Skin epidermis (tissue), 12 donors: ENCODE measurements at regions not wholly inside any gene's neighbourhood (a gene's known extent, or its start where the extent isn't known, plus 50 kb on each side); places are given as distances from the start of the nearest gene placed in this dataset.

Experiments used
- H3K27ac ChIP-seq, 21 experiments: fragments of 200-600 bp; sonication (generic) in 11 of 21; one replicate each; pipeline ENCODE4 v1.5.0; 2020; ENCODE audit warnings: mild to moderate bottlenecking in 3 of 21, inconsistent platforms in 2 of 21, moderate library complexity in 2 of 21
- H3K4me3 ChIP-seq, 7 experiments: fragments of 200-600 bp; sonication (generic) in 2 of 7; one replicate each; pipeline ENCODE4 v1.5.0; 2020; ENCODE audit warnings: inconsistent platforms in 2 of 7, mild to moderate bottlenecking in 2 of 7, moderate library complexity in 1 of 7

DNA sequence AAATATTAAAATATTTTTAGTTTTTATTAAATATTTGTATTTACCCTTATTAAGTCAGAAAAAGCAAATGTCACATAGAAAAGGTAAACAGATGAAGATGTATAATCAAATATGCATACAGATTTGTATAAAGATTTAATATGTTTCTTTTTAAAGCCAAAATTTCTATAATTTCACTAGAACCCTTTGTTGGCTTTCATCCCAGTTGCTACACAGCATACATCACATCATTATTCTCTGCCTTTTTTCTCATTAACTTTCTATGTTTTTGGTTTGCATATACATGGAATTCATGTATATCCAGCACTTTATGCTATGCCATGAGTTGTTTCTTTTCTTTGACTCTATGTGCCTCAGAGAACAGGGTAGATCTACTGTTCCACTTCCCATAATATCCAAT lies 957.9 kb upstream of the ADGRL2 start:
- H3K27ac ChIP-seq, result no peak overlapping the region
- no peak overlapping the region for H3K4me3 ChIP-seq

DNA sequence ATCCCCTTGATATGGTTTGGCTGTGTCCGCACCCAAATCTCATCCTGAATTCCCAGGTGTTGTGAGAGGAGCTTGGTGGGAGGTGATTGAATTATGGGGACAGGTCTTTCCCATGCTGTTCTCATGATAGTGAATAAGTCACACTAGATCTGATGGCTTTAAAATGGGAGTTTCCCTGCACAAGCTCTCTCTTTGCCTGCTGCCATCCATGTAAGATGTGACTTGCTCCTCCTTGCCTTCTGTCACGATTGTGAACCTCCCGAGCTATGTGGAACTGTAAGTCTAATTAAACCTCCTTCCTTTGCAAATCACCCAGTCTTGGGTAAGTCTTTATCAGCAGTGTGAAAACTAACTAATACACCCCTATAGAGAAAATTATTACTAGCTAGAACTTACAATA lies 959.5 kb upstream of the ADGRL2 start:
- Histone ChIP-seq H3K4me3 (no peak overlapping the region), H3K27ac (no peak overlapping the region)

DNA sequence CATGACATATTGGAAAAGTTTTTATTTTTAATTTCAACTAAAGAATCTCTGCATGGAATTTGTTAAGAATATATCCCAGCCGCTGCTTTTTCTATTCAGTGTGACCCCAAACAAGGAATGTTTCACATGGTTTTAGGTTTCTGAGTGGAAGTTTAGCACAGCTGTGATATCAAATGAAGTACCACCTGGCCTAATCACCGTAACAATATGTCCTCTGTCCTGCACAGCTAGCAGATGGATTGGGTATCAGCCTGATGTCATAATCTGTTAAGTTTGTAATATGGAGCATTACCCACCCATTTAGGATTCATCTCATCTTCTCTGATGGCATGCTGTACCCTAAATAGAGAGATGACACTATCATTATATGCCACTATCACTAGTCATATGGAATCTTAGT lies 963.7 kb upstream of the ADGRL2 start:
- no peak overlapping the region for H3K4me3 ChIP-seq
- H3K27ac ChIP-seq, result no peak overlapping the region

DNA sequence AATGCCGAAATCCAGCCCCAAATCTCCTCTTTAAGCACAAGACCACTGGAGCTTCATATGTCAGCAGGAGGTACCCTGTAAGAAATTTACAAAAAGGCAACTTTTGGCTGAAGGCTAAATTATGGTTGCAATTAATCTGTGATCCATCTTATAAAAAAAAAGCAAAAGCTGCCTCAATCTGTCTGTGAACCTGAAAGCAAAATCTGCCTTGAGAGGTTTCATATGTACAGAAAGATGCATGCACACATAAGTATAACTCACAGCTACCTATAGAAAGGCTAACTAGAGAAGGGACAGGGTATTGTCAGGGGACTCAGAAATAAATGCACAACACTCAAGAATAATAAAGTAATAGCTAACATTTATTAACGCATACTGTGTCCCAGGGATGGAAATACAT lies 964.2 kb upstream of the ADGRL2 start:
- Histone ChIP-seq H3K4me3 (no peak overlapping the region), H3K27ac (no peak overlapping the region)

DNA sequence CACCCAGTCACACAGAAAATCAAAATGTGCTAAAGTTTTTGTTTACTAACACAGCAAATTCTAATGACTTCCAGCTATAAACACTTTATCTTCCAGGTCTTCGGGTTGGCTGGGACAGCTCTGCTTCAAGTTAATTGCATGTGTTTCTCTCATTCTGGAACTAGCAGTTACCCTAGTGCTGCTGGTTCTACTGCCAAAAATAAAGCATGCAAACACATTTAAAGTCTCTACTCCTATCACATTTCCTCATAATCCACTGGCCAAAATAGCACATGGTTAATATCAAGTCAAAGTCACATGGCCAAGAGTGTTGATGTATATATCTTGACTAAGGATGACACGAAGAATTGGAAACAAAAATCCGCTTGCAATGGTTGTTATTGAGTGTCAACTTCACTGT lies 973.1 kb upstream of the ADGRL2 start:
- Histone ChIP-seq H3K27ac (no peak overlapping the region), H3K4me3 (no peak overlapping the region)

DNA sequence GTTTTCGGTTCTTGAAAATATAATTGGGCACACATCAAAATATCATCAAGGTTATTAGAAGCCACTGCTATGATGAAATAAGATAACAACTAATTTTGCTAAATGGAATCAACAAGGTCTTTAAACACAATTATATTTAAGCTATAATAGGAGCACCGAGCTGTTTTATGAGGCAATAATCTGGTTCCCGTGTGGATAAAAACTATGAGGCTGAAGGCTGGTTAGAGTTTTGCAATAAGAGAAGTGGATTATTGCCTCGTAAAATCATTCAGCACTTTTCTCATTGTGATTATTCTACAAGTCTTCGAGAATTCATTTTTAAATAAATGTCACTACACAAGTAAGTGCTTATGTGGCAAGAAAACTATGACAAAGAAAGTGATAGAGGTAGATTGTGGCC lies 975.7 kb upstream of the ADGRL2 start:
- H3K27ac ChIP-seq, result no peak overlapping the region
- H3K4me3 ChIP-seq, result no peak overlapping the region

DNA sequence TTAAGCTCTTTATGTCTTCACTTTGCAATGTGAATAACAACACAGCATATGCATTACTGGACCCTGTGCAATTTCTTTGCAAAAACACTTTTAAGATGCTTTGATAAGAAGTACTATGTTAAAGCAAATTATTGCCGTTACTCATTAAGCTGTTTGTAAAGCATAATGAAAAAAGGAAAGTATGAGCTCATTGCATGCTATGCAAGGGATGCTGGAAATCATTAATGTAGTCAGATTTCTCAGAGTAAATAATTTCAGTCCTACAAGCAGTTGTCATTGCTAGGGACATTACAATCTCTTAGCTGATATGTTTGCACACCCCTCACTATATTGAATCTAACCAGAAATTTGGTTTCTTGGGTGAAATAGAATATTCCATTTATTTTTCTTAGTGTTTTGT lies 982.5 kb upstream of the ADGRL2 start:
- no peak overlapping the region for H3K27ac ChIP-seq

DNA sequence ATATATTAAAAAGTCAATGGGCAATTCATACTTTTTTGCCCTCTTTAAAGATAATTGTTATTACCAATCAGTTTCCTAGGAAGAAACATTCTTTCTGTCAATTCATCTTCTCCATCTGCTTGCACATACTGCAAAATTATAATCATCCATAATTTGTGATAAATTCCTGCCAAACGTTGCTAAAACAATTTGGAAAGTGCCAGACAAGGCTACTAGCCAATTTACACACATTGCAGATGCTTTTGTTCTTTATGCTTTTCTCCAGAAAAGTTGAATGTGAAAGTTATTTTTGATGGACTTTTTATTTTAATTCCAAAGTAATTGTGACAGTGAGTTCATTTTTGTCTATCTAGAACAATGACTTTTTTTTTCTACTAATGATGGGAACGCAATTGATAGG lies 992.8 kb upstream of the ADGRL2 start:
- Histone ChIP-seq H3K27ac (no peak overlapping the region), H3K4me3 (no peak overlapping the region)

More for the DNA sequence above, 982.5 kb upstream of the ADGRL2 start:
- no peak overlapping the region for H3K4me3 ChIP-seq

DNA sequence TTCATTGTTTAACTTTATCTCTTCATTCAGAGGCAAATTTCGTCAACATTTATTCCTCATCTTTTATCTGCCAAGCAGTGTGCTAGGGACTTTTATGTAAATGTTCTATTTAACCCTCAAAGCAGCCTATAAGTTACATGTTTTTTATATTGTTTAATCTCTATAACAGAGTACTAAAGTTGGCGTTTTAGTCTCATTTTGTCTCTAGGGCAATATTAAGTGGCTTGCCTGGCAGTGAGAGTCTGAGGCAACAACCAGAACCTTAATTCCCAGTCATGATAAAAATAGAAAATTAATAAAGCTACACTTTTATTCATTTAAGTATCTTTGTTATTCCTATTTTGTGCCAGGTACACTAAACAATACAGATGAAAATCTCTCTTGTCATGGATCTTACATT lies 994.3 kb upstream of the ADGRL2 start:
- no peak overlapping the region for H3K4me3 ChIP-seq

DNA sequence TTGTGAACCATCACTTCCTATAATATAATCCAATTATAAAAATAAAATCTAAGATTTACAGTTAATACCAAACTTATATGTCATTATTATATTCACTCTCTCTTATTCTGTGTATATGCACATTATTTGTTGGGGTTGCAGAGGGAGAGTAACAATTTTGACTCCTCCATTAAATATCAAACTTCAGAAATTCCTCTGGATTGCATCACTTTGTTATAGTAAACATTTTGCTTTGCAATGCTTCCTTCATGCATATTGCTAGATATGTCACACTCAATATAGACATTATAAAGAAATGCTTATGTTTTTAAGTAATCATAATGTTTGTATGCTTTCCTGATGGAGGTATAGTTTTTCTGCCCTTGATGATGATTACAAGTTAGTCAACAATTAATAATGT lies 999.0 kb upstream of the ADGRL2 start:
- no peak overlapping the region for H3K4me3 ChIP-seq
- H3K27ac ChIP-seq, result no peak overlapping the region

More for the DNA sequence above, 994.3 kb upstream of the ADGRL2 start:
- H3K27ac ChIP-seq, result no peak overlapping the region

DNA sequence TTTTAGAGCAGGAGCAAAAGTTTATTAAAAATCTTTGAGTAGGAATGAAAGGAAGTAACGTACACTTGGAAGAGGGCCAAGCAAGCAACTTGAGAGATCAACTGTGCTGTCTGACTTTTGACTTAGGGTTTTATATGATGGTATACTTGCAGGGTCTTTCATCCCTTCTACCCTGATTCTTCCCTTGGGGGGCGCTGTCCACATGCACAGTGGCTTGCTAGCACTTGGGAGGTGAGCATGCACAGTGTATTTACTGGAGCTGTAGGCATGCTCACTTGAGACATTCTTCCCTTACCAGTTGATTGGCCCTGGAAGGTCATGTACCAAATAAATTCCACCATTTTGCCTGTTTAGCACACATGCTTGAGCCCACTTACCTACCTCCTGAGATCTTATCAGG lies 1001.3 kb upstream of the ADGRL2 start:
- Histone ChIP-seq H3K4me3 (no peak overlapping the region), H3K27ac (no peak overlapping the region)

DNA sequence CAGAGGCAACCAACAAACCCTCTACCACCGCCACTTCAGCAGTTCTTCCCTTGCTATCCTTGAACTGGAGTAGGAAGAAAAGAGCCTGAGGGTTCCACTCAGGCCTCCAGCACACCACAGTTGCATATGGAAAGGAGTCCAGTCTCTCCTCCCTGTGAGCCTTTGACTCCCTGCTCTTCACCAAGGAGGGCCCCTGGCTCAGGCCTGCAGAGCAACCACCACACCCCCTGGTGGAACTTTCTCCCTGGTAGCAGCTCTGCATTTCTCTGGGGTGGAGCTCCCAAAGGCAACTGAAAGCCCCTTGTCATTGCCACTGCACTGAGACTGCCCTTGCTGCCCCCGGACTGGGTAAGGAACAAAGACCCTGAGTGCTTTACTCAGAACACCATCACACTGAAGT lies 1021.5 kb upstream of the ADGRL2 start:
- H3K27ac ChIP-seq, result no peak overlapping the region
- H3K4me3 ChIP-seq, result no peak overlapping the region

DNA sequence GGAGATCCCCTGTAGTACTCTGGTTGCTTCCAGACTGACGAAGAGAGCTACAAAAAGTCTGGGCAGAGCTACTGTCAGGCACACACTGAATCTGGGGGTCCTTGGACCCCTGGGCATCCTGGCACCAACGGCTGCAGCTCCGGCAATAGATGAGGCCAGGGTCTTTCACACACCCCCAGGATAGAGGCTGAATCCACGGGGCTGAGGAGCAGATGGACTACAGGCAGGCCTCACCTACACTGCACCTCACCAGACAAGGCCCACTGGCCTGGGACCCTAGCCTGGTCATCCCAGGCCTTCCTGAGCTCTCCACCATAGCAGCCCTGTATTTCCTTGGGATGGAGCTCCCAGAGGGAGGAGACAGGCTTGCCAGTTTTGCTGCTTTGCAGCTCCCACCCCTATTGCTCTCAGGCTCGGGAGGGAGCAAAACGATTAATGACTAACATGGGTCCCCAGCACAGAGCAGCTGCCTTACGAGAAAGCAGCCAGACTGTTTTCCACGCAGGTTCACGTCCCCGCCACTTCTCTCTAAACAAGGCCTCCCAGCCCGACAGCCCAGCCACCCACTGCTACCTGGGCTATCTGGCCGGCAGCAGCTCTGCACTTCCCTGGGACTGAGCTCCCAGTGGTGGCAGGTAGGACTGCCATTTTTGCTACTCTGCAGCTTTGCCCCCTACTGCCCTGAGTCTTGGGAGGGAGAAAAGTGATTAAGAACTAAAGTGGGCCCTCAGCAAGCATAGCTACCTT lies 1022.5 kb upstream of the ADGRL2 start:
- Histone ChIP-seq H3K27ac (no peak overlapping the region), H3K4me3 (no peak overlapping the region)

DNA sequence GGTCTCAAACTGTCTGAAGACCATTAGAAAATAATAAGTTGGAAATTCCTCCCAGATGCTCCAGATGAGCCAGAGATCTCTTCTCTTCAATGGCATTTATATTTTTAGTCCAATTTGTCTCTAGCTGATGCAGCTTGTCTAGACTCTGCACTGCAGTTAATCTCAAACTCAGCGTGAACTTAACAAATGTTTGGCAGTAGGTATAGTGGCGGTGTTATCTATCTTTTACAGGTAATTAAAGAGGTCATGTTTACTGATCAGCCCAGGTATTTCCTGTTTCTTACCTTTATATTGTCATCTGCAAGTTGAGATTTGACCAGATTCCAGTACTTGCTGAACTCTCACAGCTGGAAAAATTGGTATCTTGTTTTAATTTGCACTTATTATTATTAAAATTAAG lies 1024.5 kb upstream of the ADGRL2 start:
- no peak overlapping the region for H3K4me3 ChIP-seq
- no peak overlapping the region for H3K27ac ChIP-seq

DNA sequence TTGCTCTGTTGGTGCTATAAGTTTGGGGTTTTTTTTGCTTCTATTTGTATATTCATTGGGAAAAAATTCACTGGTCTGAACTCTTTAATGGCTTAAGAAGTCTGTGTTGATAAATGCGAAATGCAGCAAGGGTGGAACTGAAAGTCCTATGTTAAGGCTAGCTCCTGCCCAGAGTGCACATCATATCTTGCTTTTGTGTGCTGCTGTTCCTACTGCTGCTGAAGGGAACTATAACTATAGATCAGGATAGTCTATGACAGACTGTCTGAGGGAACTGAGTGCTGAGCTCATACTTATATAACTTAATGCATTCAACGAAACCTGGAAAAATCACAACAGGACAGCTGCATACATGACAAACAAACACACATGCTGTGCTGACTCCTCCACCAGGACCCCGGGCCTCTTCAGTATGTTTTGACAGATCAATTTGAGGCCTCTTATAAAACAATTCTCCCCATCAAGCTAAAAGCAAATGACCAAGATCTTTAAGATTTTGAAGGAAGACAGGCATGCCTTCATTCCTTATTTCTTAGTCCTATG lies 1031.5 kb upstream of the ADGRL2 start:
- H3K4me3 ChIP-seq, result no peak overlapping the region
- H3K27ac ChIP-seq, result no peak overlapping the region

DNA sequence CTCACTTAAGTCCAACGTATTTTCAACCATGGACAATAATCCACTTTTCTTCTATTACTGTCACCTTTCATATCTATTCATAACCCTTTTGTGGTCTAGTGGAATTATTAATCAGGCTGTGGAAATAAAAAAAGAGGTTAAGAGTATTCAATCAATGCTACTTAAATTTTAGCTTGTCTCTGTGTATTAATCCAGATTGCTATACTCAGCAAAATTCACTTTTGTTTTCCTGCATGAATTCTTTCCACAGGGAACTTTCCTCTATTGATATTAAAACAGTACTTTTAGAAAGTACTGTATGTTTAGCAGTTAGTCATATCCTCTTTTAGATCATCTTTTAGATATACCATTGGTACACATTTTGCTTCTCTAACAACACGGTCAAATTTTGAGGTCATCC lies 1033.0 kb upstream of the ADGRL2 start:
- Histone ChIP-seq H3K27ac (no peak overlapping the region), H3K4me3 (no peak overlapping the region)

DNA sequence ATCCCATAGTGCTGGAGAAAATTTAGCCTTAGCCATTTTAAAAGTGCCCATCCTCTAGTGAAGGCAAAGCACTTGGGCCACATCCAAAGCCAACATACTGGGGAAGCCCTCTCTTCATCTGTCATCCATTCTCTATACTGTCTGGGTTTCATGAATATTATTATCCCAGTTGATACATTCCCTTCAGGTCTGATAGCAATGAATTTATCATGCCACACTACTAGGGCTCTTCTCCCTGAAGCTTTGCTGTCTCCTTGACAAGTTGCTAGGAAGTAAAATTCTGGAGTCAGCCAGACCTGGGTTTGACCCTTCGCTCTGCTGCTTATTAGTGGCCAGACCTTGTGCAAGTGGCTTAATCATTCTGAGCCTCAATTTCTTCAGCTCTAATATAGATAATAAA lies 1041.4 kb upstream of the ADGRL2 start:
- Histone ChIP-seq H3K4me3 (no peak overlapping the region), H3K27ac (no peak overlapping the region)

DNA sequence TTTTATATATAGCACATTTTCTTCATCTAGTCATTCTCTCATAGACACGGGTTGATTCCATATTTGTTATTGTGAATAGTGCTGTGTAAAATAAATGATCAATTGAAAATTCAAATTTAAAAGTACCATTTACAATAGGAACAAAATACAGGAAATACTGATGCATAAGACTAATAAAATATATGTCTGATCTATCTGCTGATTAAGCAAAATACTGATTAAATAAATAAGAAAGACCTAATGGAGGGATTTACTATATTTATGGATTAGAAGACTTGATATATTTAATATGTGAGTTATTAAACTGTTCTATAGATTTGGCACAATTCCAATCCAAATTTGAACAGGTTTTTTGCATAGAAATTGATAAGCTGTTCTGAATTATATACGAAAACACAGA lies 1044.8 kb upstream of the ADGRL2 start:
- Histone ChIP-seq H3K4me3 (no peak overlapping the region), H3K27ac (no peak overlapping the region)

DNA sequence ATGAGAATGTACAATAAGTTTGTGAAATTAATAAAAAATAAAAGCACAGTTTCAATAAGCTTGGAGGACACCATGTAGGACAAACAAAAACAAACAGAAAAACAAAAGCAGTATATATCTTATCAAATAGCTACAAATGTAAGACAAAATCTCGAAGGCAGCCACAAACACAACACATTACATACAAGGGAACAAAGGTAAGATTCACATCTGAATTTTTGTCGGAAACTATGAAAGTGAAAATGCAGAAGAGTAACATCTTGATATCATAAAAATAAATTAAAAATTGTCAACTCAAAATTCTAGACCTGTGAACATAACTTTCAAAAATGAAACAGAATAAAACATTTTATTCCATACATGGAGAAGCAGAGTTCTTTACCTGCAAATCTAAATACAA lies 1049.5 kb upstream of the ADGRL2 start:
- Histone ChIP-seq H3K27ac (no peak overlapping the region), H3K4me3 (no peak overlapping the region)

DNA sequence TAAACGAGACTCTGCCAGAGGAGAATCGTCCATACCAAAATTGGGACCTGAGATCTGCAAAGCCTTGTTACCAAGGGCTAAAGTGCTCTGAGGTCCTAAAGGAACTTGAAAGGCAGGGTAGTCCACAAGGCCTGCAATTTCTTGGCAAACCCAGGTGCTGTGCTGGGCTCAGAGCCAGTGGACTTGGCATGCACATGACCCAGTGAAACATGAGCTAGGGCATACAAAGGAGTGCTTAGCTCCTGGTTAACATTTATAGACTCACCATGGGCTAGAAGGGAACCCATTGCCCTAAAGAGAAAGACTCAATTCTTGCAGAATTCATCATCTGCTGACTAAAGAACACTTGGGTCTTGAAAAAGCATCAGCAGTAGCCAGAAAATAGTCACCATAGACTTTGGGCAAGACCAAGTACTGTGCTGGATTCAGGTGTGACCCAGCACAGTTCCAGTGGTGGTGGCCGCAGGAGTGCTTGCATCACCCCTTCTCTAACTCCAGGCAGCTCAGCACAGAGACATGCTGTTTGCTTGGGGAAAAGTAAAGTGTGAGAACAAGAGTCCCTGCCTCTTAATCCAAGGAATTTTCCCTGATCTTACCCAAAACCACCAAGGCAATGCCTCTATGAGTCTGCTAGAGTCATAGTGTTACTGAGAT lies 1069.4 kb upstream of the ADGRL2 start:
- H3K4me3 ChIP-seq, result no peak overlapping the region

DNA sequence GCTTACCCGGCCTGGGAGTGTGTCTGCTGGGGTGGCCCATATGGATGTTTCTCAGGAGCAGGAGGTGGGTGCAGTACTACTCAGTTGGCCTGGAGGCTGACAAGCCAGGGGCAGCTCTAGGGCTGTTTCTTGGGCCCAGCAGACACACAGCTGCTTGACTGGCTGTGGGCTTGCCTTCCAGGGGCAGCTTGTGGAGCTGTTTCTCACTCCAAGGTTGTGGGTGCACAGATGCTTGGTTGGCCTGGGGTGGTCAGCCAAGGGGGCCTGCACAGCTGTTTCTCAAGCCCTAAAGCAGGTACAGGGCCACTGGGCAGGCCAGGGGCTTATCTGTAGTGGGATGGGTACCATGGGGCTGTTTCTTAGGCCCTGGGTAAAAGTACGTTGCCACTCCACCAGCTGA lies 1078.1 kb upstream of the ADGRL2 start:
- Histone ChIP-seq H3K4me3 (no peak overlapping the region), H3K27ac (no peak overlapping the region)

More for the DNA sequence above, 1069.4 kb upstream of the ADGRL2 start:
- H3K27ac ChIP-seq, result no peak overlapping the region

DNA sequence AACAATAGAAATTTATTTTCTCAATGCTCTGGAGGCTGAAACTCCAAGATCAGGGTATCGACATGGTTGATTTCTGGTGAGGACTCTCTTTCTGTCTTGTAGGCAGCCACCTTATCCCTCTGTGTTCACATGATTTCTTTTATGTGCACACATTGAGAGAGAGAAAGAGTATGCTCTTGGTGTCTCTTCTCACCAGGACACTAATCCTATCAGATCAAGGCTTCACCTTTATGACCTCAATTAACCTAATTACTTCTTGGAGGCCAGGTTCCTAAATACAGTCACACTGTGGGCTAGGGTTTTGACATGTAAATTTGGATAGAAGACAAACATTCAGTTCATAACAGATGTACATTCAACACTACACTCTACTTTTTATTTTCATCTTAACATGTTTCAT lies 1094.2 kb upstream of the ADGRL2 start:
- Histone ChIP-seq H3K27ac (no peak overlapping the region), H3K4me3 (no peak overlapping the region)
